K562 (cell line): ENCODE measurements at regions not wholly inside any gene's neighbourhood (a gene's known extent, or its start where the extent isn't known, plus 50 kb on each side); places are given as distances from the start of the nearest gene placed in this dataset.

Source experiments
- ATAC-seq: fragments of 200-7000 bp; cut with Tn5 transposase; 3 replicates; pipeline ENCODE4 v1.9.1; 2020; ENCODE audit warnings: moderate library complexity
- BruUV-seq: library from RNA; stranded (reverse); fragments of 400-500 nt; replicated peaks from 2 replicates; lab custom pipeline; 2021; lab: Mats Ljungman, UMichigan
- CTCF ChIA-PET: fragments of 300-600 bp; formaldehyde crosslinking; extraction: SDS; loops from one replicate; lab custom pipeline; 2021; ENCODE audit warnings: low intra/inter-chr PET ratio; lab: Yijun Ruan, JAX
- POLR2A ChIA-PET: fragments of 300-600, 350-650 bp; sonication (Branson Sonifier 250); formaldehyde crosslinking; extraction: SDS; loops from one replicate; lab custom pipeline; 2021; ENCODE audit warnings: antibody characterized with exemption, inconsistent platforms; lab: Yijun Ruan, JAX
- DNase-seq, 4 experiments: peaks; one replicate each; pipeline versions ENCODE4 v3.0.0 to v3.0.0-alpha.2; 2011 to 2018; ENCODE audit warnings: low spot score in 3 of 4, mixed read lengths in 3 of 4; ENCODE audit errors: extremely low read depth in 1 of 4
- FAIRE-seq: peaks from 2 replicates; lab custom pipeline; 2011; peaks lifted over from hg19 to GRCh38; lab: Jason Lieb, UNC
- H2AFZ ChIP-seq: 2 replicates; pipeline ENCODE4 v1.6.0; 2011; ENCODE audit warnings: low read depth, low read length, control low read depth, inconsistent platforms
- H3K27ac ChIP-seq: fragments of 200-600 bp; 3 replicates; pipeline ENCODE4 v1.8.0; 2011; ENCODE audit warnings: low read depth, mild to moderate bottlenecking, control low read depth, inconsistent platforms, low read length, moderate library complexity, mixed read lengths; ENCODE audit errors: extremely low read depth
- H3K27me3 ChIP-seq, 2 experiments: fragments of 300-600 bp in 1 of 2; 2 replicates in 1 of 2; 3 replicates in 1 of 2; pipeline versions ENCODE4 v1.6.0 to v1.8.0; 2011; ENCODE audit warnings: inconsistent platforms in 2 of 2, low read length in 2 of 2, mild to moderate bottlenecking in 1 of 2, mixed read lengths in 1 of 2, moderate library complexity in 1 of 2; ENCODE audit not compliant: control insufficient read depth in 2 of 2, insufficient read depth in 2 of 2
- H3K36me3 ChIP-seq: fragments of 300-600 bp; 3 replicates; pipeline ENCODE4 v1.8.0; 2011; ENCODE audit warnings: mild to moderate bottlenecking, low read length, inconsistent platforms; ENCODE audit not compliant: control insufficient read depth, insufficient read depth
- H3K4me1 ChIP-seq, 2 experiments: fragments of 200-600 bp in 1 of 2; replicated peaks in 1 of 2; 2 replicates in 1 of 2; 3 replicates in 1 of 2; pipeline versions ENCODE4 v1.5.1 to v1.8.0; 2011; ENCODE audit warnings: inconsistent platforms in 2 of 2, low read length in 2 of 2, mild to moderate bottlenecking in 1 of 2, mixed read lengths in 1 of 2, moderate library complexity in 1 of 2; ENCODE audit not compliant: control insufficient read depth in 2 of 2, insufficient read depth in 2 of 2
- H3K4me2 ChIP-seq: 2 replicates; pipeline ENCODE4 v1.6.1; 2011; ENCODE audit warnings: low read length, control low read depth, inconsistent platforms, mixed read lengths; ENCODE audit not compliant: insufficient read depth
- H3K4me3 ChIP-seq: fragments of 200-600 bp; sonication (generic), shearing (Covaris generic); 2 replicates; pipeline ENCODE4 v1.5.1; 2016; ENCODE audit warnings: control low read depth, inconsistent platforms
- H3K79me2 ChIP-seq: fragments of 200-600 bp; 3 replicates; pipeline ENCODE4 v1.8.0; 2011; ENCODE audit warnings: low read length, inconsistent platforms; ENCODE audit not compliant: control insufficient read depth, insufficient read depth
- H3K9ac ChIP-seq, 2 experiments: 2 replicates each; pipeline versions ENCODE4 v1.6.0 to v1.6.1; 2011; ENCODE audit warnings: low read depth in 2 of 2, low read length in 2 of 2, control low read depth in 1 of 2, inconsistent platforms in 1 of 2, mild to moderate bottlenecking in 1 of 2, mixed read lengths in 1 of 2; ENCODE audit not compliant: insufficient read depth in 1 of 2
- H3K9me1 ChIP-seq: one replicate; pipeline ENCODE4 v1.6.0; 2011; ENCODE audit warnings: inconsistent platforms, mild to moderate bottlenecking, low read length, moderate library complexity; ENCODE audit not compliant: control insufficient read depth, insufficient read depth
- H3K9me3 ChIP-seq: replicated peaks from 2 replicates; pipeline ENCODE4 v1.5.1; 2011; ENCODE audit warnings: low read depth, low read length, inconsistent platforms; ENCODE audit not compliant: control insufficient read depth, insufficient read depth
- H4K20me1 ChIP-seq: replicated peaks from 2 replicates; pipeline ENCODE4 v1.6.1; 2011; ENCODE audit warnings: low read length, inconsistent platforms, mixed read lengths; ENCODE audit not compliant: control insufficient read depth, insufficient read depth
- ATF1 ChIP-seq, 2 experiments: fragments of 450-650 bp in 1 of 2; IDR thresholded peaks; 2 replicates each; pipeline ENCODE4 v1.6.1; 2016; ENCODE audit warnings: missing compliant biosample characterization in 1 of 2, missing genetic modification characterization in 1 of 2
- BACH1 ChIP-seq: fragments of 200-800 bp; sonication (Bioruptor generic); IDR thresholded peaks from 2 replicates; pipeline ENCODE4 v1.6.1; 2016; ENCODE audit warnings: missing genetic modification characterization, missing compliant biosample characterization
- FOXK1 ChIP-seq: sonication (generic); formaldehyde crosslinking; IDR thresholded peaks from 2 replicates; pipeline ENCODE4 v1.8.0; 2022; ENCODE audit warnings: missing genetic modification reagents, mild to moderate bottlenecking, borderline replicate concordance
- GABPB1 ChIP-seq: sonication (generic); formaldehyde crosslinking; IDR thresholded peaks from 2 replicates; pipeline ENCODE4 v1.8.0; 2022; ENCODE audit warnings: mild to moderate bottlenecking, missing genetic modification reagents
- HOXB6 ChIP-seq: fragments of 250-450 bp; sonication (Bioruptor Pico); IDR thresholded peaks from 2 replicates; pipeline ENCODE4 v1.5.1; 2022; ENCODE audit warnings: mild to moderate bottlenecking, borderline replicate concordance
- KLF6 ChIP-seq: fragments of 250-450 bp; sonication (Bioruptor Pico); IDR thresholded peaks from 2 replicates; pipeline ENCODE4 v1.4.0; 2020; ENCODE audit warnings: mild to moderate bottlenecking, moderate library complexity, borderline replicate concordance
- MECOM ChIP-seq: fragments of 250-450 bp; sonication (Bioruptor Pico); IDR thresholded peaks from 2 replicates; pipeline ENCODE4 v1.8.0; 2022; ENCODE audit warnings: inconsistent platforms
- RHOXF2B ChIP-seq: fragments of 250-450 bp; sonication (Bioruptor Pico); conservative IDR thresholded peaks from 2 replicates; pipeline ENCODE4 v1.5.1; 2021
- SUPT5H ChIP-seq: fragments of 450-650 bp; IDR thresholded peaks from 2 replicates; pipeline ENCODE4 v1.6.1; 2016
- WGBS: fragments of 100-300 bp; shearing (Covaris generic); methylation state at CpG from one replicate; pipeline ENCODE4 v1.1.6; 2016; ENCODE audit warnings: low coverage, mixed read lengths; ENCODE audit not compliant: insufficient coverage; ENCODE audit errors: missing lambda C conversion rate; 5-methylcytosine and 5-hydroxymethylcytosine counted together
- in situ Hi-C: fragments of 300-500 bp; cut with MboI; formaldehyde crosslinking; loops from 4 replicates; pipeline ENCODE4 v1.15.0; 2018; ENCODE audit warnings: inconsistent platforms, mixed read lengths
- intact Hi-C: fragments of 100-400 bp; cut with micrococcal nuclease; formaldehyde crosslinking; loops from 2 replicates; pipeline ENCODE4 v1.14.2; 2022
- TF ChIP-seq, protein P1 (sequence below): sonication (generic); formaldehyde crosslinking; IDR thresholded peaks from 2 replicates; pipeline ENCODE4 v1.8.0; 2022; ENCODE audit warnings: missing genetic modification reagents, mild to moderate bottlenecking, borderline replicate concordance

DNA sequence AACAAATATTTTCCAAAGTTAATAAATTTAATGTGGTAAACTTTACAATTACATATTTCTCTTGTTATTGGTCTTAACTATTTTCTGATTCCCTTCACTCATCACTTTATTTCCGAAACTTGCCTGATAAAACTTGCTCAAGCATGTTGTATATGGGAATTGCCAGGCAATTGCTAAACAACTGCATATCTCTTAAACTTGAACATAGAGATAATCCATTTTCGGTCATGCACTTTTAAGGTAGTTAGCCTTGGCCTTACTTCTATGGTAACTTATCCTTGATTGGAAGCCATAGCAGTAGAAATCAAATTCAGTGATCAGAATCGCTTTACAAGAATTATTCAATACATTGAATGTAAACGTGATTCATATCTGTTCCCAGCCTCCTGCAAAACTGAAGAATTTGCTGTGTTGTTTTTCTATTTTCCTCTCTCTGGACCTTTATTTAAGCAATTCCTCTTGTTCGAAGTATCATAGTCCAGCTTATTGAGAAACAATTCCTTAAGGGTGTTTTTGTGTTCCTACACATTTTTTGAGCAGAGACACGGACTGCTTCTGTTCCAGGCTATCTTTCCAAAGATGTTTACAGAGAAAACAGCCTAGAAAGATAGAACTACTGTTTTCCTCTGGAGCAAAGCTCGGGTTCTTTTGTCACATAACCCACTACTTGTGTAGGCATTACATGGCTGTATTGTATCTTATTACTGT lies 674.3 kb downstream of the IRS1 start:
- intact Hi-C loops, result no loop called here
- Histone ChIP-seq H3K27ac (no peak overlapping the region), H3K79me2 (no peaks in the 10 kb centered on the region), H3K4me2 (no peak overlapping the region), H3K36me3 (no peaks in the 10 kb centered on the region), H3K9me3 (no peaks in the 10 kb centered on the region), H3K4me3 (no peak overlapping the region), H4K20me1 (no peaks in the 10 kb centered on the region), H2AFZ (no peak overlapping the region), H3K27me3 (no peaks in the 10 kb centered on the region), H3K4me1 (no peaks in the 10 kb centered on the region), H3K9me1 (no peaks in the 10 kb centered on the region), H3K9ac (no peak overlapping the region)
- 2% methylated on average over 7 of the region's 7 CpGs for WGBS
- ATAC-seq (no peak), FAIRE-seq (no peak), DNase-seq (no peak)
- no TSS peak for BruUV-seq
- in situ Hi-C loops, result no loop called here
- ChIA-PET CTCF (interaction anchor here (0.6 kb wide), 1 partner anchor 53 kb away, joined by 3 read pairs; no protein-coding TSS in a partner anchor), POLR2A (no interaction called here)
- TF ChIP-seq GABPB1 (CRISPR knock-in tag), result no peak
- TF ChIP-seq, protein P1, sequence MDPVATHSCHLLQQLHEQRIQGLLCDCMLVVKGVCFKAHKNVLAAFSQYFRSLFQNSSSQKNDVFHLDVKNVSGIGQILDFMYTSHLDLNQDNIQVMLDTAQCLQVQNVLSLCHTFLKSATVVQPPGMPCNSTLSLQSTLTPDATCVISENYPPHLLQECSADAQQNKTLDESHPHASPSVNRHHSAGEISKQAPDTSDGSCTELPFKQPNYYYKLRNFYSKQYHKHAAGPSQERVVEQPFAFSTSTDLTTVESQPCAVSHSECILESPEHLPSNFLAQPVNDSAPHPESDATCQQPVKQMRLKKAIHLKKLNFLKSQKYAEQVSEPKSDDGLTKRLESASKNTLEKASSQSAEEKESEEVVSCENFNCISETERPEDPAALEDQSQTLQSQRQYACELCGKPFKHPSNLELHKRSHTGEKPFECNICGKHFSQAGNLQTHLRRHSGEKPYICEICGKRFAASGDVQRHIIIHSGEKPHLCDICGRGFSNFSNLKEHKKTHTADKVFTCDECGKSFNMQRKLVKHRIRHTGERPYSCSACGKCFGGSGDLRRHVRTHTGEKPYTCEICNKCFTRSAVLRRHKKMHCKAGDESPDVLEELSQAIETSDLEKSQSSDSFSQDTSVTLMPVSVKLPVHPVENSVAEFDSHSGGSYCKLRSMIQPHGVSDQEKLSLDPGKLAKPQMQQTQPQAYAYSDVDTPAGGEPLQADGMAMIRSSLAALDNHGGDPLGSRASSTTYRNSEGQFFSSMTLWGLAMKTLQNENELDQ (CRISPR knock-in tag), result no peak
- TF ChIP-seq RHOXF2B (CRISPR knock-in tag), result no peak
- TF ChIP-seq MECOM (CRISPR knock-in tag), result no peak
- TF ChIP-seq ATF1 (CRISPR knock-in tag; IDR thresholded peaks at IDR 0.05), result no peak
- no peak for TF ChIP-seq ATF1 (tag; IDR thresholded peaks at IDR 0.05)
- TF ChIP-seq BACH1 (tag), result no peak
- TF ChIP-seq SUPT5H, result no peak
- TF ChIP-seq KLF6, result no peak
- TF ChIP-seq HOXB6, result no peak
- no peak for TF ChIP-seq FOXK1 (CRISPR knock-in tag)
